Spleen (tissue), 7 donors: ENCODE measurements at regions not wholly inside any gene's neighbourhood (a gene's known extent, or its start where the extent isn't known, plus 50 kb on each side); places are given as distances from the start of the nearest gene placed in this dataset.

Experiments used
- CTCF ChIP-seq, 11 experiments: fragments of 200-600 bp in 7 of 11; fragments of 450-650 bp in 4 of 11; sonication (generic) in 4 of 11; IDR thresholded peaks in 8 of 11; conservative IDR thresholded peaks in 3 of 11; 1 replicate in 7 of 11; 2 replicates in 4 of 11; pipeline versions ENCODE4 v1.4.0 to v1.8.0; 2016 to 2021; ENCODE audit warnings: antibody characterized with exemption in 11 of 11, inconsistent platforms in 4 of 11, mild to moderate bottlenecking in 1 of 11
- POLR2A ChIP-seq, 3 donors: fragments of 450-650 bp; IDR thresholded peaks; one replicate each; pipeline ENCODE4 v1.5.1; 2017; ENCODE audit warnings: antibody characterized with exemption in 3 of 3, mild to moderate bottlenecking in 1 of 3
- POLR2AphosphoS5 ChIP-seq, 3 donors: sonication (generic); formaldehyde crosslinking; IDR thresholded peaks; one replicate each; pipeline ENCODE4 v1.5.1; 2017; ENCODE audit warnings: antibody characterized with exemption in 3 of 3
- donor health status: DM: no; HTN: no; CAD: no; lungs with moderate emphysema.
- donor health status: DM: no; HTN: no; CAD: no.
- donor health status: DM: no; HTN: no; CAD: no.

- no peak for TF ChIP-seq CTCF (IDR thresholded peaks at IDR 0.05 in 8 of 11, conservative IDR thresholded peaks at IDR 0.05 in 3 of 11)
- TF ChIP-seq POLR2AphosphoS5 (IDR thresholded peaks at IDR 0.05), result no peak
- no peak for TF ChIP-seq POLR2A (IDR thresholded peaks at IDR 0.05)
Observed at GRCh38 chr18:22536558-22536957, 118.8 kb upstream of the CTAGE1 start.
